Endodermal cell (in vitro differentiated cells): ENCODE measurements at regions not wholly inside any gene's neighbourhood (a gene's known extent, or its start where the extent isn't known, plus 50 kb on each side); places are given as distances from the start of the nearest gene placed in this dataset.
A peak's percentile ranks its signal among the peaks of the same experiment; 100 is the strongest.

ENCODE experiments used
- DNase-seq: peaks from one replicate; pipeline ENCODE4 v3.0.0-alpha.2; 2017
- H3K27ac ChIP-seq: 2 replicates; pipeline ENCODE4 v1.5.1; 2013; ENCODE audit warnings: mild to moderate bottlenecking, low read depth, low read length, moderate library complexity
- H3K27me3 ChIP-seq: 2 replicates; pipeline ENCODE4 v1.6.1; 2013; ENCODE audit warnings: mild to moderate bottlenecking, low read length, moderate library complexity; ENCODE audit not compliant: insufficient read depth, control insufficient read depth, poor library complexity, severe bottlenecking
- H3K36me3 ChIP-seq: 2 replicates; pipeline ENCODE4 v1.7.0; 2013; ENCODE audit warnings: mild to moderate bottlenecking, low read length, moderate library complexity; ENCODE audit not compliant: control insufficient read depth, insufficient read depth
- H3K4me1 ChIP-seq: one replicate; pipeline ENCODE4 v1.7.0; 2013; ENCODE audit warnings: low read length; ENCODE audit not compliant: control insufficient read depth, insufficient read depth
- H3K4me3 ChIP-seq: 2 replicates; pipeline ENCODE4 v1.5.1; 2013; ENCODE audit warnings: mild to moderate bottlenecking, low read length, moderate library complexity
- H3K9ac ChIP-seq: 2 replicates; pipeline ENCODE4 v1.6.1; 2013; ENCODE audit warnings: mild to moderate bottlenecking, low read length, moderate library complexity; ENCODE audit not compliant: poor library complexity, severe bottlenecking; ENCODE audit errors: extremely low read depth
- H3K9me3 ChIP-seq: 2 replicates; pipeline ENCODE4 v1.6.1; 2013; ENCODE audit warnings: mild to moderate bottlenecking, low read length, moderate library complexity; ENCODE audit not compliant: control insufficient read depth
- H3K27ac Mint-ChIP-seq: 2 replicates; pipeline ENCODE4 v1.8.0; 2020; ENCODE audit warnings: mixed read lengths
- H3K27me3 Mint-ChIP-seq: 2 replicates; pipeline ENCODE4 v1.8.0; 2021; ENCODE audit warnings: mild to moderate bottlenecking, mixed read lengths; ENCODE audit not compliant: insufficient read depth
- H3K36me3 Mint-ChIP-seq: 2 replicates; pipeline ENCODE4 v1.8.0; 2020; ENCODE audit warnings: low read depth, mixed read lengths
- H3K4me1 Mint-ChIP-seq: 2 replicates; pipeline ENCODE4 v1.8.0; 2020; ENCODE audit warnings: mixed read lengths
- H3K4me3 Mint-ChIP-seq: 2 replicates; pipeline ENCODE4 v1.8.0; 2020; ENCODE audit warnings: mild to moderate bottlenecking, moderate library complexity, mixed read lengths
- H3K9me3 Mint-ChIP-seq: 2 replicates; pipeline ENCODE4 v1.8.0; 2020; ENCODE audit warnings: mild to moderate bottlenecking, mixed read lengths
- WGBS, 2 experiments: methylation state at CpG; one replicate each; pipeline versions ENCODE4 v1.1.5 to v1.1.7; 2013; ENCODE audit warnings: missing lambda C conversion rate in 2 of 2, mixed read lengths in 1 of 2; ENCODE audit not compliant: insufficient coverage in 1 of 2, insufficient read length in 1 of 2; 5-methylcytosine and 5-hydroxymethylcytosine counted together
- TF ChIP-seq, protein P1 (sequence below): fragments of 200-600 bp; sonication (generic); conservative IDR thresholded peaks from 2 replicates; pipeline ENCODE4 v1.5.0; 2021; ENCODE audit warnings: antibody characterized with exemption, mild to moderate bottlenecking

DNA sequence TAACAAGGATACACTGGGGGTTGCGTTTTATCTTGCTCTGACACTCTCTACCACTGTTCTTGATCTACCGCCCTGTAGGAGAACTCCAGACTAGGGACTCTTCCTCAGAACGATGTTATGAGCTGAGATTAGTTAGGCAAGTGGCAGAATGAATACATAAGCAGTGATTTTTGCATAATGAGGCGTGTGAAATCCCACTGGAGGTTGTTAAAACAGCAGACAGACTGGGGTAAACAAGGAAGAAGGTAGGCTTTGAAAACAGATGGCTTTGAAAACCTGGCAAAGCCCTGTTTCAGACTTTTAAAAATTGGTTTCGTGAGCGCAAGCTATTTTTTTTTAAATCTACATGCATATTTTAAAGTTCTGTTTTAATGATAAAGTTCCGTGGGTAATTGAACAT lies 785.2 kb downstream of the TYW1 start:
- H3K27ac ChIP-seq: no peak overlapping the region
- H3K4me3 ChIP-seq: no peak overlapping the region
- Mint-ChIP-seq H3K36me3 (no peaks in the 10 kb centered on the region), H3K27me3 (peaks cover 59% of the 10 kb centered on the region), H3K4me3 (no peak overlapping the region), H3K4me1 (peaks cover 13% of the 10 kb centered on the region), H3K27ac (no peak overlapping the region), H3K9me3 (peaks cover 3% of the 10 kb centered on the region)
- peaks cover 7% of the 10 kb centered on the region for H3K27me3 ChIP-seq
- no peaks in the 10 kb centered on the region for H3K4me1 ChIP-seq
- no peak for DNase-seq
- no peak overlapping the region for H3K9ac ChIP-seq
- TF ChIP-seq, protein P1, sequence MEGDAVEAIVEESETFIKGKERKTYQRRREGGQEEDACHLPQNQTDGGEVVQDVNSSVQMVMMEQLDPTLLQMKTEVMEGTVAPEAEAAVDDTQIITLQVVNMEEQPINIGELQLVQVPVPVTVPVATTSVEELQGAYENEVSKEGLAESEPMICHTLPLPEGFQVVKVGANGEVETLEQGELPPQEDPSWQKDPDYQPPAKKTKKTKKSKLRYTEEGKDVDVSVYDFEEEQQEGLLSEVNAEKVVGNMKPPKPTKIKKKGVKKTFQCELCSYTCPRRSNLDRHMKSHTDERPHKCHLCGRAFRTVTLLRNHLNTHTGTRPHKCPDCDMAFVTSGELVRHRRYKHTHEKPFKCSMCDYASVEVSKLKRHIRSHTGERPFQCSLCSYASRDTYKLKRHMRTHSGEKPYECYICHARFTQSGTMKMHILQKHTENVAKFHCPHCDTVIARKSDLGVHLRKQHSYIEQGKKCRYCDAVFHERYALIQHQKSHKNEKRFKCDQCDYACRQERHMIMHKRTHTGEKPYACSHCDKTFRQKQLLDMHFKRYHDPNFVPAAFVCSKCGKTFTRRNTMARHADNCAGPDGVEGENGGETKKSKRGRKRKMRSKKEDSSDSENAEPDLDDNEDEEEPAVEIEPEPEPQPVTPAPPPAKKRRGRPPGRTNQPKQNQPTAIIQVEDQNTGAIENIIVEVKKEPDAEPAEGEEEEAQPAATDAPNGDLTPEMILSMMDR: no peak
- WGBS, 2 experiments: 88% methylated on average over 6 to 7 of the region's 7 CpGs
- no peaks in the 10 kb centered on the region for H3K9me3 ChIP-seq
- no peaks in the 10 kb centered on the region for H3K36me3 ChIP-seq

DNA sequence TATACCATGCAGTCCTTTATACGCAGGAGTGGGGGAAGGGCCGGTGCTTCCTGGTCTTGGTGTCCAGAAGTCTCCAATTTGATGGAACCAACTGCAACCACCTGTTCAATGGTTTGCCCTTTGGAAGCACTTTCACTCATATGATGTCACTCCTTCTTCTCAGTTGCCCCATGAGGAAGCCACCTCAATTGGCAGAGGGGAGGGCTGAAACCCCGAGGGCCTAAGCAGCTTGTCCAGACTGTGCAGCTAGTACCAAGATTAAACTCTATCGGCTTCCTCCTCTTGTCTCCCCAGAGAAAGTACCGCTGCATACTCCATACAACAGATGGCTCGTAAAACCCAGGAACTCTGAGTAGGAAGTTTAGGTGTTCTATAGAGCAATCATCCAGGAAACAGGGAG lies 789.4 kb downstream of the TYW1 start:
- Mint-ChIP-seq H3K36me3 (no peaks in the 10 kb centered on the region), H3K27me3 (peaks cover 59% of the 10 kb centered on the region), H3K27ac (no peak overlapping the region), H3K4me1 (peaks cover 27% of the 10 kb centered on the region), H3K9me3 (peaks cover 2% of the 10 kb centered on the region), H3K4me3 (no peak overlapping the region)
- Histone ChIP-seq H3K27ac (no peak overlapping the region), H3K27me3 (peaks cover 9% of the 10 kb centered on the region), H3K36me3 (no peaks in the 10 kb centered on the region), H3K9me3 (no peaks in the 10 kb centered on the region), H3K9ac (no peak overlapping the region), H3K4me1 (no peaks in the 10 kb centered on the region), H3K4me3 (no peak overlapping the region)
- DNase-seq: no peak
- WGBS, 2 experiments: 93 to 96% methylated on average over 3 to 6 of the region's 6 CpGs
- TF ChIP-seq, protein P1: no peak

- H3K36me3 ChIP-seq: no peaks in the 10 kb centered on the region
- H3K4me1 Mint-ChIP-seq: peaks cover 16% of the 10 kb centered on the region
- H3K27me3 Mint-ChIP-seq: peaks cover 67% of the 10 kb centered on the region
- TF ChIP-seq, protein P1: peak; percentile 88
- no peaks in the 10 kb centered on the region for H3K9me3 ChIP-seq
- H3K9ac ChIP-seq: no peak overlapping the region
- H3K27ac ChIP-seq: no peak overlapping the region
- no peak overlapping the region for H3K4me3 Mint-ChIP-seq
- H3K4me3 ChIP-seq: no peak overlapping the region
- H3K9me3 Mint-ChIP-seq: no peaks in the 10 kb centered on the region
- 85 to 91% methylated on average over 10 to 11 of the region's 11 CpGs for WGBS, 2 experiments
- peaks cover 36% of the 10 kb centered on the region for H3K27me3 ChIP-seq
- H3K27ac Mint-ChIP-seq: no peak overlapping the region
- H3K4me1 ChIP-seq: no peaks in the 10 kb centered on the region
- H3K36me3 Mint-ChIP-seq: no peaks in the 10 kb centered on the region
- peak; percentile 61 for DNase-seq
Measured at GRCh38 chr7:67788669-67789068, 792.0 kb downstream of the TYW1 start.
